ENCODE measurements at regions not wholly inside any gene's neighbourhood (a gene's known extent, or its start where the extent isn't known, plus 50 kb on each side); places are given as distances from the start of the nearest gene placed in this dataset.

DNA sequence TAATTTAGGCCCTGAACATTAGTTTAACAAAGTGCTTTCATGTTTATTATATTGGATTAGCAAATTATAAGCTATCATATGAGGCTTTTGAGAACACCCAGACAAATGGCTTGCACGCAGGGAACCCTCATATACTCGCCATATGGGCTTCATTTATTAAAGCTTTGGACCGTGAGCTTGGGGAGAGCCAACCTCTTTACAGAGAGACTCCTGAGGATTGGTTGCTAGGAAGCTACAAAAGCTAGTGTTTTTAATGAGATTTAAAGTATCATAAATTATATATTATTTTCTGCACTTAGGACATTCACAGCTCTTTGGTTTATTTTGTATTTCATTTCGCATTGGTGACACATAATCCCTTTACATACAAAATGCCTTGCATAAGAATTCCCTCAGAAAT, 193.8 kb upstream of the TOX3 start:
- no peak for TF ChIP-seq CTCF (IDR thresholded peaks at IDR 0.05)
- no peak for TF ChIP-seq POLR2A (IDR thresholded peaks at IDR 0.05)

All from testis (tissue), 2 donors.